Uterus (tissue), 2 donors: ENCODE measurements at regions not wholly inside any gene's neighbourhood (a gene's known extent, or its start where the extent isn't known, plus 50 kb on each side); places are given as distances from the start of the nearest gene placed in this dataset.

Experiments
- POLR2A ChIP-seq, 2 donors: fragments of 450-650 bp; IDR thresholded peaks; one replicate each; pipeline ENCODE4 v1.6.1; 2016; ENCODE audit warnings: antibody characterized with exemption in 2 of 2, mild to moderate bottlenecking in 1 of 2, moderate library complexity in 1 of 2
- TF ChIP-seq, protein P1 (sequence below), 4 experiments: fragments of 200-600 bp in 2 of 4; fragments of 450-650 bp in 2 of 4; sonication (generic) in 2 of 4; IDR thresholded peaks; one replicate each; pipeline ENCODE4 v1.5.1; 2016 to 2019; ENCODE audit warnings: antibody characterized with exemption in 4 of 4, mild to moderate bottlenecking in 2 of 4, moderate library complexity in 1 of 4

DNA sequence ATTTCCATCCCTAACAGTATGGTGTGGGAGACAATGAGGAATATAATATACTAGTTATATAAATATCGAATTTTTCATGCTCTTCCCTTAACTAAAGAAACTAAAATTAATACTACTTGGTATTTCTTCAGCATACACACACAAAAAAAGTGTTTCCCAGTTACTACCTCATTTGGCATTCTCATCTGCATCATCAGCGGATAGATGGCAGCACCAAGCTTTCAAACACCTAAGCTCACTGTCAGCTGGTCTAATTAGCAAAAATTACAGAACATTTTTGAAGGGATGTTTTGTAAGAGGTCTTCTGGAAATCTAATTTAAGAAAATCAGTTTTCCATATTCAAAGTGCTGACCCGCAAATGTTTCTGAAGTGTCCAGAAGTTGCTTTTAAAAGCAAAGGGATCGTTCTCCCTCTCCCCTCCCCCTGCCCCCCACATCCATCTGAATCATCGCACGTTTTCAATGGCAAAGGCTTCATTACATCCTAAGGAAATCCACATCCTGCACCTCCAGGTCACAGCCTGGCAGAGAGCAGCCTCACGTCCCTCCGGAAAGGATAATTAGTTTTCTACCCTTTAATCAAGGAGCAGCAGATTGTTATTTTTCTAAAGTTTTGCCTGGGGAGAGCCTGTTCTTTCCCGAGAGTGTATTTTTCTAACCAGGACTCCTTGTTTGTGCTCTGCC lies 86.1 kb upstream of the SPATA12 start:
- TF ChIP-seq, protein P1, sequence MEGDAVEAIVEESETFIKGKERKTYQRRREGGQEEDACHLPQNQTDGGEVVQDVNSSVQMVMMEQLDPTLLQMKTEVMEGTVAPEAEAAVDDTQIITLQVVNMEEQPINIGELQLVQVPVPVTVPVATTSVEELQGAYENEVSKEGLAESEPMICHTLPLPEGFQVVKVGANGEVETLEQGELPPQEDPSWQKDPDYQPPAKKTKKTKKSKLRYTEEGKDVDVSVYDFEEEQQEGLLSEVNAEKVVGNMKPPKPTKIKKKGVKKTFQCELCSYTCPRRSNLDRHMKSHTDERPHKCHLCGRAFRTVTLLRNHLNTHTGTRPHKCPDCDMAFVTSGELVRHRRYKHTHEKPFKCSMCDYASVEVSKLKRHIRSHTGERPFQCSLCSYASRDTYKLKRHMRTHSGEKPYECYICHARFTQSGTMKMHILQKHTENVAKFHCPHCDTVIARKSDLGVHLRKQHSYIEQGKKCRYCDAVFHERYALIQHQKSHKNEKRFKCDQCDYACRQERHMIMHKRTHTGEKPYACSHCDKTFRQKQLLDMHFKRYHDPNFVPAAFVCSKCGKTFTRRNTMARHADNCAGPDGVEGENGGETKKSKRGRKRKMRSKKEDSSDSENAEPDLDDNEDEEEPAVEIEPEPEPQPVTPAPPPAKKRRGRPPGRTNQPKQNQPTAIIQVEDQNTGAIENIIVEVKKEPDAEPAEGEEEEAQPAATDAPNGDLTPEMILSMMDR (IDR thresholded peaks at IDR 0.05) = no peak
- no peak for TF ChIP-seq POLR2A (IDR thresholded peaks at IDR 0.05)
